ENCODE measurements at regions not wholly inside any gene's neighbourhood (a gene's known extent, or its start where the extent isn't known, plus 50 kb on each side); places are given as distances from the start of the nearest gene placed in this dataset.

DNA sequence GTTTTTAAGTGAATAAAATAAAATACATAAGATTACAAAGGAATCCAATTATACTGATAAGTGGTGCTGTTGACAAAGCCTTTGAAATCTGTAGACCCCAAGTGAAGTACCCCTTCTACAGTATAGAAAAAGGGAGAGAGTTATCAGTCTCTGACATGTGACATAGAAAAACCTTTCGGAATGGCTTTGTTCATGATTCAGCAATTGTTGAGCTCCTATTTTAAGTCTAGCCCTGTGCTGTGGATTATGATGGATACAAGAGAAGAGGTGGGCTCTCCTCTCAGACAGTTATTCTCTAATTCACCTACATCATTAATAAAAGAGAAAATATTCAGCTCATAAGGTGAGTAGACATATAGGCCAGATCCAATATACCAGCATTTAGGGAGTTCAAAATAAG is 53.3 kb upstream of the ITPKB start:
- TF ChIP-seq, protein P1, sequence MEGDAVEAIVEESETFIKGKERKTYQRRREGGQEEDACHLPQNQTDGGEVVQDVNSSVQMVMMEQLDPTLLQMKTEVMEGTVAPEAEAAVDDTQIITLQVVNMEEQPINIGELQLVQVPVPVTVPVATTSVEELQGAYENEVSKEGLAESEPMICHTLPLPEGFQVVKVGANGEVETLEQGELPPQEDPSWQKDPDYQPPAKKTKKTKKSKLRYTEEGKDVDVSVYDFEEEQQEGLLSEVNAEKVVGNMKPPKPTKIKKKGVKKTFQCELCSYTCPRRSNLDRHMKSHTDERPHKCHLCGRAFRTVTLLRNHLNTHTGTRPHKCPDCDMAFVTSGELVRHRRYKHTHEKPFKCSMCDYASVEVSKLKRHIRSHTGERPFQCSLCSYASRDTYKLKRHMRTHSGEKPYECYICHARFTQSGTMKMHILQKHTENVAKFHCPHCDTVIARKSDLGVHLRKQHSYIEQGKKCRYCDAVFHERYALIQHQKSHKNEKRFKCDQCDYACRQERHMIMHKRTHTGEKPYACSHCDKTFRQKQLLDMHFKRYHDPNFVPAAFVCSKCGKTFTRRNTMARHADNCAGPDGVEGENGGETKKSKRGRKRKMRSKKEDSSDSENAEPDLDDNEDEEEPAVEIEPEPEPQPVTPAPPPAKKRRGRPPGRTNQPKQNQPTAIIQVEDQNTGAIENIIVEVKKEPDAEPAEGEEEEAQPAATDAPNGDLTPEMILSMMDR (conservative IDR thresholded peaks at IDR 0.05; ENCODE audit: low read depth, low read length): no peak
- TF ChIP-seq EZH2 (IDR thresholded peaks at IDR 0.05; ENCODE audit: low read length, unreplicated experiment) (no peak), EZH2phosphoT487 (IDR thresholded peaks at IDR 0.05; ENCODE audit: borderline replicate concordance, low read length) (no peak)
